Naive thymus-derived CD4-positive, alpha-beta T cell (primary cell): ENCODE measurements at regions not wholly inside any gene's neighbourhood (a gene's known extent, or its start where the extent isn't known, plus 50 kb on each side); places are given as distances from the start of the nearest gene placed in this dataset.
A peak's percentile ranks its signal among the peaks of the same experiment; 100 is the strongest.
"Not testable (repeated sequence)": the region's sequence is repeated elsewhere in the genome, so short reads cannot be mapped to it uniquely, and the experiment has no call there.

Experiments used
- ATAC-seq: fragments of 150-1000 bp; cut with Tn5 transposase; 2 replicates; pipeline ENCODE4 v1.10.0; 2021; ENCODE audit warnings: mild to moderate bottlenecking, moderate library complexity
- CTCF ChIA-PET: fragments of 350-600 bp; sonication (Branson Sonifier 250); formaldehyde crosslinking; loops from one replicate; lab custom pipeline; 2021; ENCODE audit warnings: antibody characterized with exemption; lab: Charles Lee
- POLR2A ChIA-PET: fragments of 350-600 bp; sonication (Branson Sonifier 250); formaldehyde crosslinking; loops from one replicate; lab custom pipeline; 2021; ENCODE audit warnings: antibody characterized with exemption, inconsistent platforms; lab: Charles Lee
- DNase-seq, 9 donors: peaks; one replicate each; pipeline versions ENCODE4 v3.0.0 to v3.0.0-alpha.2; 2020 to 2022; ENCODE audit warnings: mixed read lengths in 1 of 9
- H3K27ac ChIP-seq: one replicate; pipeline ENCODE4 v1.7.0; 2013; ENCODE audit warnings: mild to moderate bottlenecking, low read depth, low read length, moderate library complexity
- H3K27me3 ChIP-seq, 2 donors: one replicate each; pipeline ENCODE4 v1.7.0; 2013; ENCODE audit warnings: low read length in 2 of 2, mild to moderate bottlenecking in 2 of 2, moderate library complexity in 2 of 2; ENCODE audit not compliant: control insufficient read depth in 2 of 2, insufficient read depth in 2 of 2
- H3K36me3 ChIP-seq, 3 experiments: 1 replicate in 2 of 3; 2 replicates in 1 of 3; pipeline ENCODE4 v1.7.0; 2013; ENCODE audit warnings: low read length in 3 of 3, mild to moderate bottlenecking in 3 of 3, moderate library complexity in 1 of 3; ENCODE audit not compliant: insufficient read depth in 3 of 3, control insufficient read depth in 2 of 3
- H3K4me1 ChIP-seq, 2 donors: one replicate each; pipeline ENCODE4 v1.7.0; 2013; ENCODE audit warnings: low read length in 2 of 2, mild to moderate bottlenecking in 2 of 2, moderate library complexity in 1 of 2; ENCODE audit not compliant: control insufficient read depth in 2 of 2, insufficient read depth in 2 of 2
- H3K4me3 ChIP-seq: 2 replicates; pipeline ENCODE4 v1.7.0; 2013; ENCODE audit warnings: mild to moderate bottlenecking, low read length
- H3K9me3 ChIP-seq, 3 experiments: 1 replicate in 2 of 3; 2 replicates in 1 of 3; pipeline ENCODE4 v1.7.0; 2013; ENCODE audit warnings: low read length in 3 of 3; ENCODE audit not compliant: control insufficient read depth in 2 of 3
- H3K27ac Mint-ChIP-seq, 9 donors: one replicate each; pipeline ENCODE4 v1.8.0; 2020 to 2022; ENCODE audit warnings: mixed read lengths in 9 of 9, mild to moderate bottlenecking in 8 of 9, moderate library complexity in 5 of 9, inconsistent platforms in 2 of 9
- H3K27me3 Mint-ChIP-seq, 5 donors: one replicate each; pipeline ENCODE4 v1.8.0; 2021 to 2022; ENCODE audit warnings: mixed read lengths in 5 of 5, mild to moderate bottlenecking in 1 of 5
- H3K36me3 Mint-ChIP-seq, 5 donors: one replicate each; pipeline ENCODE4 v1.8.0; 2020 to 2022; ENCODE audit warnings: mixed read lengths in 5 of 5, mild to moderate bottlenecking in 3 of 5, inconsistent platforms in 1 of 5
- H3K4me1 Mint-ChIP-seq, 7 donors: one replicate each; pipeline ENCODE4 v1.8.0; 2020 to 2022; ENCODE audit warnings: mixed read lengths in 7 of 7, mild to moderate bottlenecking in 3 of 7, inconsistent platforms in 1 of 7
- H3K4me3 Mint-ChIP-seq, 10 donors: one replicate each; pipeline ENCODE4 v1.8.0; 2020 to 2022; ENCODE audit warnings: mild to moderate bottlenecking in 10 of 10, mixed read lengths in 10 of 10, moderate library complexity in 6 of 10, inconsistent platforms in 2 of 10
- H3K9me3 Mint-ChIP-seq, 11 donors: one replicate each; pipeline ENCODE4 v1.8.0; 2020 to 2022; ENCODE audit warnings: mixed read lengths in 11 of 11, mild to moderate bottlenecking in 4 of 11, inconsistent platforms in 1 of 11, moderate library complexity in 1 of 11
- intact Hi-C, 2 donors: fragments of 100-400 bp; cut with micrococcal nuclease; formaldehyde crosslinking; loops; one replicate each; pipeline ENCODE4 v1.15.1; 2023

- Histone ChIP-seq H3K4me1 (no peaks in the 10 kb centered on the region), H3K27ac (no peak overlapping the region), H3K4me3 (no peak overlapping the region), H3K36me3 (no peaks in the 10 kb centered on the region), H3K9me3 (peaks cover 0 to 43% (median 0%) of the 10 kb centered on the region in 3 experiments), H3K27me3 (no peaks in the 10 kb centered on the region)
- peaks cover 13 to 61% (median 25%) of the 10 kb centered on the region in 11 donors for H3K9me3 Mint-ChIP-seq
- intact Hi-C loops: no loop called here
- H3K36me3 Mint-ChIP-seq: peaks cover 3 to 28% (median 11%) of the 10 kb centered on the region in 5 donors
- H3K4me3 Mint-ChIP-seq: no peak overlapping the region
- ChIA-PET POLR2A (no interaction called here), CTCF (no interaction called here)
- H3K27me3 Mint-ChIP-seq: peaks cover 0 to 17% (median 3%) of the 10 kb centered on the region in 5 donors
- peaks cover 0 to 5% (median 0%) of the 10 kb centered on the region in 7 donors for H3K4me1 Mint-ChIP-seq
- no peak for ATAC-seq
- no peak overlapping the region for H3K27ac Mint-ChIP-seq
- DNase-seq: no peak
Observed at GRCh38 chr20:29874476-29875202, 1382.8 kb upstream of the DEFB115 start.

GRCh38 chr20:29875321-29876083 lies 1382.0 kb upstream of the DEFB115 start:
- H3K27me3 ChIP-seq, intact Hi-C loops, DNase-seq, POLR2A ChIA-PET, H3K4me3 Mint-ChIP-seq, H3K36me3 ChIP-seq, CTCF ChIA-PET, H3K4me3 ChIP-seq, H3K27ac Mint-ChIP-seq, H3K4me1 Mint-ChIP-seq, H3K27ac ChIP-seq, H3K4me1 ChIP-seq: not testable (repeated sequence)
- peak; percentile 51 for ATAC-seq
- Mint-ChIP-seq H3K9me3 (peaks cover 13 to 62% (median 25%) of the 10 kb centered on the region in 11 donors), H3K36me3 (peaks cover 3 to 28% (median 11%) of the 10 kb centered on the region in 5 donors), H3K27me3 (peaks cover 0 to 17% (median 3%) of the 10 kb centered on the region in 5 donors)
- peaks cover 0 to 43% (median 0%) of the 10 kb centered on the region in 3 experiments for H3K9me3 ChIP-seq

- H3K4me3 Mint-ChIP-seq, intact Hi-C loops, CTCF ChIA-PET, H3K4me1 ChIP-seq, H3K27me3 ChIP-seq, H3K4me1 Mint-ChIP-seq, H3K36me3 ChIP-seq, POLR2A ChIA-PET, H3K27ac ChIP-seq, DNase-seq, ATAC-seq, H3K27ac Mint-ChIP-seq, H3K4me3 ChIP-seq: not testable (repeated sequence)
- Mint-ChIP-seq H3K9me3 (peaks cover 13 to 67% (median 25%) of the 10 kb centered on the region in 11 donors), H3K27me3 (peaks cover 0 to 17% (median 3%) of the 10 kb centered on the region in 5 donors), H3K36me3 (peaks cover 3 to 28% (median 11%) of the 10 kb centered on the region in 5 donors)
- H3K9me3 ChIP-seq: peaks cover 0 to 43% (median 0%) of the 10 kb centered on the region in 3 experiments
Observed at GRCh38 chr20:29876084-29876910, 1381.2 kb upstream of the DEFB115 start.

DNA sequence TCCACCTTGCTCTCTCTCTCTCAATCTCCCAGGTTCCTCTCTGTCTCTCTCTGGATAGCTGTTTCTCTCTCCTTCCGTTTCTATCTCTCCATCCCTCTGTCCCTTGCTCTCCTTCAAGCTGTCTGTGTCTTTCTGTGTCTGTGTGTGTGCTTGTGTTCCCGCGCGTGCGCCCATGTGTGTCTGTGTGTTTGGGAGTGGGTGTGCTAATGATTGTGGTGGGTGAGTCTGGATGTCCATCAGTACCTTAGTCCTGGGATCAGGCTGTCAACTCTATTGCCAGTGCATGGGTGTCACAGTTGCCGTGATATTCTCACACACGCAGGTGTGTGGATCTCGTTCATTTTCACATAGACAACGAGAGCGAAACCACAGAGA lies 1380.6 kb upstream of the DEFB115 start:
- POLR2A ChIA-PET: no interaction called here

DNA sequence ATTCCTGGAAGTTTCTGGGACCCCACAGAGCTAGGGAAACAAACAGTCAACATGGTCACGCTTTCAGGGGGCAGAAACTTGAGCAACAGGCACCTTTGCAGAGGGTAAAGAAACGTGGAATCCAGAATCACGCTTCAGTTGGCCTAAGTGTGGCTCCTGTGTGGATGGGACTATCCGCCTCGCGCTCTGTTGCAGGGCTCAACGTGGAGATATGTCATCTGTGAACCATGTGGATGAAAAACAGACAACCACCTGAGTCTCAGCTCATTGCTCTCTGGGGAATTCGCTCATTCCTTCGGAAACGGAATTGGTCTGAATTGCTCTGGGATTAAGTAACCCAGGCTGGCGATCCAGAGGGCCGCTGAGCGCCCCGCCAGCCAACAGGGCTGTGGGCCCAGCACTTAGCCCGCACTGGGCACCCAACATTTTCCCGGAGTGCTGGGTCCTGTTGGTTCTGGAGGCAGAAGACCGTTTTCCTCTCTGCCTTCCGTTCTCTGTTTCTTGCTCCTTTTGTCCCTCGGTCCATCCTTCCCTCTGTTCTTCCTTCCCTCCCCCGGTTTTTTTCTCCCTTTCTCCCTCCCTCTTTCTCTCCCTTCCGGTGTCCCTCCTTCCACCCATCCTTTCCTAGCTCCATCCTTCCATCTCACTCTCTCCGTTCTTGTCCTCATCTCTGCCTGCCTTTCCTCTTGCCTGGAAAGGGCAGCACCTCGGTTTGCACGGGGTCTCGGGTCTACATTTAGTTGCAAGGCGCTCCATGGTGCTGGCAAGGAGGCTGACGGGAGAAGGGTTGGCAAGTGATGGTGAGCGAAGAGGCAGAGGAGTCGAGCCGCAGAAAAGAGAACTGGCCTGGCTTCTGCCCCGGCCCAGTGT lies 1379.8 kb upstream of the DEFB115 start:
- CTCF ChIA-PET, H3K4me3 ChIP-seq, H3K27me3 ChIP-seq, POLR2A ChIA-PET, H3K4me1 Mint-ChIP-seq, intact Hi-C loops, H3K27ac Mint-ChIP-seq, H3K4me1 ChIP-seq, H3K27ac ChIP-seq, H3K36me3 ChIP-seq, DNase-seq, ATAC-seq: not testable (repeated sequence)
- Mint-ChIP-seq H3K36me3 (peaks cover 3 to 31% (median 11%) of the 10 kb centered on the region in 5 donors), H3K27me3 (peaks cover 0 to 15% (median 3%) of the 10 kb centered on the region in 5 donors), H3K9me3 (peaks cover 15 to 71% (median 27%) of the 10 kb centered on the region in 11 donors), H3K4me3 (peak overlapping the region in 4 of 10 donors; percentile 52 to 71 (median 61))
- H3K9me3 ChIP-seq: peaks cover 0 to 43% (median 0%) of the 10 kb centered on the region in 3 experiments

More for the DNA sequence above, 1380.6 kb upstream of the DEFB115 start:
- Mint-ChIP-seq H3K4me1 (peaks cover 0 to 5% (median 0%) of the 10 kb centered on the region in 7 donors), H3K27ac (no peak overlapping the region), H3K4me3 (no peak overlapping the region), H3K36me3 (peaks cover 3 to 28% (median 11%) of the 10 kb centered on the region in 5 donors), H3K9me3 (peaks cover 13 to 67% (median 23%) of the 10 kb centered on the region in 11 donors), H3K27me3 (peaks cover 0 to 17% (median 3%) of the 10 kb centered on the region in 5 donors)
- Histone ChIP-seq H3K27ac (no peak overlapping the region), H3K27me3 (no peaks in the 10 kb centered on the region), H3K4me3 (no peak overlapping the region), H3K9me3 (peaks cover 0 to 43% (median 0%) of the 10 kb centered on the region in 3 experiments), H3K36me3 (no peaks in the 10 kb centered on the region), H3K4me1 (no peaks in the 10 kb centered on the region)
- ATAC-seq (no peak), DNase-seq (no peak)
- CTCF ChIA-PET: no interaction called here
- intact Hi-C loops: no loop called here
